ENCODE measurements at regions not wholly inside any gene's neighbourhood (a gene's known extent, or its start where the extent isn't known, plus 50 kb on each side); places are given as distances from the start of the nearest gene placed in this dataset.

DNA sequence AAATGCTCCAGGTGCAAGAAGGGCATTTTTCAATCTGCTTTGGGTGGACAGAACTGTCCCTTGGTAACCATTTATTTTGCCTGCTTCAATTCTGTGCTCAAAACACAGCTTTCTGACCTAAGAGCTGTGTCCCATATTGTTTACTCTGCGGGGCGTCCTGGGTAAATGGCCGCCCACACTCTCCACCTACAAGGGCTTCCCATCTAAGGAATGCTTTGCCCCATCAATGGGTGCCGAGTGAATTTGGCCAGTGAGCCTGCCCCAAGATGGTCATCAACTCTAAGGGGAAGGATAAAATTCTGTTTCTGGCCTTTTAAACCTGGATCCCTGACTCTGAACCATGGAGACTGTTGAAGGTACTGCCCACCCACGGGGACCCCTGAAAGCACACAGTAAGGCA is 55.5 kb upstream of the FAM89A start:
- Histone ChIP-seq H3K36me3 (ENCODE audit: insufficient read depth, low read length) (no peaks in the 10 kb centered on the region), H3K9me3 (ENCODE audit: low read depth, low read length) (no peaks in the 10 kb centered on the region), H3K4me3 (no peak overlapping the region), H3K27ac (no peak overlapping the region), H3K9ac (ENCODE audit: insufficient read length) (no peak overlapping the region)
- no peak for DNase-seq (ENCODE audit: low read depth, low spot score)
- TF ChIP-seq EZH2 (IDR thresholded peaks at IDR 0.05) (no peak), FOXP2 (optimal IDR thresholded peaks at IDR 0.05; ENCODE audit: control extremely low read depth, extremely low read length, insufficient read depth) (no peak), POLR2AphosphoS5 (IDR thresholded peaks at IDR 0.05; ENCODE audit: borderline replicate concordance, low read depth, low read length) (no peak)

GRCh38 chr1:231094421-231094820 is 54.4 kb upstream of the FAM89A start:
- Histone ChIP-seq H3K9me3 (ENCODE audit: low read depth, low read length) (no peaks in the 10 kb centered on the region), H3K4me3 (no peak overlapping the region), H3K27ac (peak overlapping the region; percentile 76), H3K36me3 (ENCODE audit: insufficient read depth, low read length) (no peaks in the 10 kb centered on the region), H3K9ac (ENCODE audit: insufficient read length) (no peak overlapping the region)
- TF ChIP-seq POLR2AphosphoS5 (IDR thresholded peaks at IDR 0.05; ENCODE audit: borderline replicate concordance, low read depth, low read length) (no peak; the same call in 1 of the 2 replicates), FOXP2 (optimal IDR thresholded peaks at IDR 0.05; ENCODE audit: control extremely low read depth, extremely low read length, insufficient read depth) (no peak), EZH2 (IDR thresholded peaks at IDR 0.05) (no peak)
- peak; percentile 76 for DNase-seq (ENCODE audit: low read depth, low spot score)

- Histone ChIP-seq H3K27ac (no peak overlapping the region), H3K4me3 (no peak overlapping the region), H3K9ac (ENCODE audit: insufficient read length) (no peak overlapping the region), H3K9me3 (ENCODE audit: low read depth, low read length) (no peaks in the 10 kb centered on the region), H3K36me3 (ENCODE audit: insufficient read depth, low read length) (no peaks in the 10 kb centered on the region)
- no peak for TF ChIP-seq POLR2AphosphoS5 (IDR thresholded peaks at IDR 0.05; ENCODE audit: borderline replicate concordance, low read depth, low read length)
- no peak for TF ChIP-seq FOXP2 (optimal IDR thresholded peaks at IDR 0.05; ENCODE audit: control extremely low read depth, extremely low read length, insufficient read depth)
- TF ChIP-seq EZH2 (IDR thresholded peaks at IDR 0.05) = no peak
- no peak for DNase-seq (ENCODE audit: low read depth, low spot score)
These were observed 53.3 kb upstream of the FAM89A start for GRCh38 chr1:231093156-231093922.

DNA sequence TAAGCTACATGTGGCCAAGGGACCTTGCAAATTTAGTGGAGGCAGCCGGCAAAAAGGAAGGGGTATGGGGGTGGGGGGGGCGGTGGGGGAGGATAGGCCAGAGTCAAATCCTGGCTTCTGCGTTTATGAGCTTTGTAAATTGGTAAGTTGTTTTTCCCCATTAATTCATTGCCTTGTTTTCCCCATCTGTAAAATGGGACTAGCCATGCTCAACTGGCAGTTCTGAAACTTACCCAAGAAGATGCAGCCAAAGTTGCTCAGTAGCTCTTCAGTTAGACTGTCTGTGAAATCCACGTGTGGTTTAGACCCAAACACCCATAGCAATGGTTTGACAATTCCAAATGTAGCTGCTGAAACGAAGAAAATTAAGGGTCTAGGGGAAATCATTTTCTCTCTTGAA is 52.3 kb upstream of the FAM89A start:
- Histone ChIP-seq H3K4me3 (no peak overlapping the region), H3K9ac (ENCODE audit: insufficient read length) (no peak overlapping the region), H3K36me3 (ENCODE audit: insufficient read depth, low read length) (no peaks in the 10 kb centered on the region), H3K9me3 (ENCODE audit: low read depth, low read length) (no peaks in the 10 kb centered on the region), H3K27ac (no peak overlapping the region)
- no peak for DNase-seq (ENCODE audit: low read depth, low spot score)
- TF ChIP-seq EZH2 (IDR thresholded peaks at IDR 0.05) (no peak), FOXP2 (optimal IDR thresholded peaks at IDR 0.05; ENCODE audit: control extremely low read depth, extremely low read length, insufficient read depth) (no peak)

DNA sequence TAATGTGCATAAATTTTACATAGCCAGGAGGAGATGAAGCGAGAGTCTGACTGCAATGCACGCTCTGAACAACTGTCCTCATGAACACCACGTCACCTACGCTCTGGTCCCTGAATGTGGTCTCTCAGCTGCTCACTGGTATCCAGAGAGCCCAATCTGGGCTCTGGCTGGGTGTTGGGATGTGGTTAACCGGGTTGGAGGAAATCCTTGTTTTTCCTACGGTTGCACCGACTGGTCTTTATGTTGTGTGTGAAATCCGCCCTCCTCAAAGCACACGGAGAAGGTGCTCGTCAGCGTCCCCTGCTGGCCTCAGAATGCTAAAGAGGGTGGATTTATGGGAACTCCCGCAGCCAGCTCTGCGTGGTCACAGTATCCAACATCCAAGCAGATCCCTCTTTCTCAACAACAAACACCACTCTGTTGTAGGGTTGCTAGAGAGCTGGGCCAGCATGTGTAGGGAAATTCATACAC is 51.8 kb upstream of the FAM89A start:
- Histone ChIP-seq H3K9ac (ENCODE audit: insufficient read length) (no peak overlapping the region), H3K9me3 (ENCODE audit: low read depth, low read length) (no peaks in the 10 kb centered on the region), H3K27ac (no peak overlapping the region), H3K4me3 (no peak overlapping the region), H3K36me3 (ENCODE audit: insufficient read depth, low read length) (no peaks in the 10 kb centered on the region)
- no peak for TF ChIP-seq FOXP2 (optimal IDR thresholded peaks at IDR 0.05; ENCODE audit: control extremely low read depth, extremely low read length, insufficient read depth)
- TF ChIP-seq POLR2AphosphoS5 (IDR thresholded peaks at IDR 0.05; ENCODE audit: borderline replicate concordance, low read depth, low read length) = no peak
- TF ChIP-seq EZH2 (IDR thresholded peaks at IDR 0.05) = no peak
- no peak for DNase-seq (ENCODE audit: low read depth, low spot score)

DNA sequence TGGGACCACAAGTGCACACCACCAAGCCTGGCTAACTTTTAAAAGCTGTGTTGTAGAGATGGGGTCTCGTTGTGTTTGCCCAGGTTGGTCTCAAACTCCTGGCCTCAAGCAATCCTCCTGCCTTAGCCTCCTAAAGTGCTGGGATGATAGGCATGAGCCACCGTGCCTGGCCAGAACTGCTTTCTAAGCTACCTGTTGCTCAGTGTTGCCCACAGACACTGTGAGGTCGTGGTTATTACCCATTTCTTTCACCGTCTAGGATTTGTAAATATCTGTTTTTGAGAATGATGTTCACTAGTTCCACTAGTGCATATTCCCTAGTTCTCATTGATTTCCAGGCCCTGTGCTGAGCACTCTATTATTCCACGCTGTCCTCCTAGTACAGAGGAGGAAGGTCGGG is 51.4 kb upstream of the FAM89A start:
- TF ChIP-seq FOXP2 (optimal IDR thresholded peaks at IDR 0.05; ENCODE audit: control extremely low read depth, extremely low read length, insufficient read depth) = no peak
- no peak for TF ChIP-seq POLR2AphosphoS5 (IDR thresholded peaks at IDR 0.05; ENCODE audit: borderline replicate concordance, low read depth, low read length)
- TF ChIP-seq EZH2 (IDR thresholded peaks at IDR 0.05) = no peak
- Histone ChIP-seq H3K36me3 (ENCODE audit: insufficient read depth, low read length) (no peaks in the 10 kb centered on the region), H3K9ac (ENCODE audit: insufficient read length) (no peak overlapping the region), H3K4me3 (no peak overlapping the region), H3K9me3 (ENCODE audit: low read depth, low read length) (no peaks in the 10 kb centered on the region), H3K27ac (no peak overlapping the region)
- DNase-seq (ENCODE audit: low read depth, low spot score) = no peak
